ENCODE measurements at regions not wholly inside any gene's neighbourhood (a gene's known extent, or its start where the extent isn't known, plus 50 kb on each side); places are given as distances from the start of the nearest gene placed in this dataset.

GRCh38 chr4:170414360-170414759, 324.6 kb upstream of the AADAT start:
- in situ Hi-C loops (cut with MboI; ENCODE audit: low pct_unique_long_range_greater_than_20kb, low sequenced_read_pairs, unreplicated experiment), result no loop called here
- DNase-seq (ENCODE audit: low spot score), result no peak
- TF ChIP-seq CTCF (IDR thresholded peaks at IDR 0.05; ENCODE audit: extremely low read depth, insufficient read depth, missing control alignments), result no peak

- no peak for DNase-seq (ENCODE audit: low spot score)
- in situ Hi-C loops (cut with MboI; ENCODE audit: low pct_unique_long_range_greater_than_20kb, low sequenced_read_pairs, unreplicated experiment), result no loop called here
- TF ChIP-seq CTCF (IDR thresholded peaks at IDR 0.05; ENCODE audit: extremely low read depth, insufficient read depth, missing control alignments), result no peak
Observed at GRCh38 chr4:170413951-170414350, 324.2 kb upstream of the AADAT start.

- in situ Hi-C loops (cut with MboI; ENCODE audit: low pct_unique_long_range_greater_than_20kb, low sequenced_read_pairs, unreplicated experiment), result no loop called here
- no peak for DNase-seq (ENCODE audit: low spot score)
- TF ChIP-seq CTCF (IDR thresholded peaks at IDR 0.05; ENCODE audit: extremely low read depth, insufficient read depth, missing control alignments), result peak; percentile 6
Observed at GRCh38 chr4:170400361-170400760, 310.6 kb upstream of the AADAT start.

GRCh38 chr4:170399581-170400293, 310.0 kb upstream of the AADAT start:
- TF ChIP-seq CTCF (IDR thresholded peaks at IDR 0.05; ENCODE audit: extremely low read depth, insufficient read depth, missing control alignments), result no peak
- in situ Hi-C loops (cut with MboI; ENCODE audit: low pct_unique_long_range_greater_than_20kb, low sequenced_read_pairs, unreplicated experiment), result no loop called here
- no peak for DNase-seq (ENCODE audit: low spot score)

GRCh38 chr4:170398218-170398617, 308.5 kb upstream of the AADAT start:
- in situ Hi-C loops (cut with MboI; ENCODE audit: low pct_unique_long_range_greater_than_20kb, low sequenced_read_pairs, unreplicated experiment), result no loop called here
- DNase-seq (ENCODE audit: low spot score), result no peak
- TF ChIP-seq CTCF (IDR thresholded peaks at IDR 0.05; ENCODE audit: extremely low read depth, insufficient read depth, missing control alignments), result no peak

- in situ Hi-C loops (cut with MboI; ENCODE audit: low pct_unique_long_range_greater_than_20kb, low sequenced_read_pairs, unreplicated experiment), result no loop called here
- no peak for DNase-seq (ENCODE audit: low spot score)
- no peak for TF ChIP-seq CTCF (IDR thresholded peaks at IDR 0.05; ENCODE audit: extremely low read depth, insufficient read depth, missing control alignments)
Observed at GRCh38 chr4:170395773-170396172, 306.0 kb upstream of the AADAT start.

Data from GM13977 (cell line).